Bronchial epithelial cell (primary cell): ENCODE measurements at regions not wholly inside any gene's neighbourhood (a gene's known extent, or its start where the extent isn't known, plus 50 kb on each side); places are given as distances from the start of the nearest gene placed in this dataset.
A peak's percentile ranks its signal among the peaks of the same experiment; 100 is the strongest.

Source experiments
- DNase-seq: peaks from one replicate; pipeline ENCODE4 v3.0.0-alpha.2; 2010; ENCODE audit warnings: low read depth
- FAIRE-seq: peaks from 2 replicates; lab custom pipeline; 2011; peaks lifted over from hg19 to GRCh38; lab: Jason Lieb, UNC
- H3K27me3 ChIP-seq: 2 replicates; pipeline ENCODE4 v1.5.1; 2011; ENCODE audit warnings: low read length; ENCODE audit not compliant: control insufficient read depth, insufficient read depth
- H3K36me3 ChIP-seq: 2 replicates; pipeline ENCODE4 v1.5.1; 2011; ENCODE audit warnings: low read length; ENCODE audit not compliant: control insufficient read depth, insufficient read depth
- H3K4me3 ChIP-seq: 2 replicates; pipeline ENCODE4 v1.5.1; 2011; ENCODE audit warnings: mild to moderate bottlenecking, low read depth, low read length, control low read depth
- TF ChIP-seq, protein P1 (sequence below): IDR thresholded peaks from 2 replicates; pipeline ENCODE4 v1.5.1; 2011; ENCODE audit warnings: mild to moderate bottlenecking, moderate library complexity, low read length, control low read depth, inconsistent platforms; ENCODE audit not compliant: insufficient read depth, severe bottlenecking

DNA sequence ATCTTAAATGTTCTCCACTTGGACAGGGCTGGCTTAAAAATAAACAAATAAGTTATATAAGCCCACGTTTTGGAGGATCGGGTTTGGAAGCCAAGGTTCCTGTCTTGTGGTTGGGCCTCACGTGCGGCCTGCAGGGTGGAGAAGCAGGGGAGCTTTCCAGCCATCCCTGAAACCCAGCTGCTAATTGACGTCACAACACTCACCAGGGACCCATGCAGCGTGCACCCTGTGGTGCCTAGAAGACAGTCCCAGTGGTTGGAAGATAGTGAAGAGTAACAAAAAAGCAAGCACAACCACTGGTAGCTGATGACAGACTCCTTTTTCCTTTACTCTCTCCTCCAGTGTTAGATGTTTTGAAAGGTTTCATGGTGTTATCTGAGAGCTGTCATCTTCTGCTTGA is 142.0 kb upstream of the RBPJ start:
- FAIRE-seq (no peak), DNase-seq (no peak)
- Histone ChIP-seq H3K36me3 (no peaks in the 10 kb centered on the region), H3K4me3 (no peak overlapping the region), H3K27me3 (no peaks in the 10 kb centered on the region)
- TF ChIP-seq, protein P1, sequence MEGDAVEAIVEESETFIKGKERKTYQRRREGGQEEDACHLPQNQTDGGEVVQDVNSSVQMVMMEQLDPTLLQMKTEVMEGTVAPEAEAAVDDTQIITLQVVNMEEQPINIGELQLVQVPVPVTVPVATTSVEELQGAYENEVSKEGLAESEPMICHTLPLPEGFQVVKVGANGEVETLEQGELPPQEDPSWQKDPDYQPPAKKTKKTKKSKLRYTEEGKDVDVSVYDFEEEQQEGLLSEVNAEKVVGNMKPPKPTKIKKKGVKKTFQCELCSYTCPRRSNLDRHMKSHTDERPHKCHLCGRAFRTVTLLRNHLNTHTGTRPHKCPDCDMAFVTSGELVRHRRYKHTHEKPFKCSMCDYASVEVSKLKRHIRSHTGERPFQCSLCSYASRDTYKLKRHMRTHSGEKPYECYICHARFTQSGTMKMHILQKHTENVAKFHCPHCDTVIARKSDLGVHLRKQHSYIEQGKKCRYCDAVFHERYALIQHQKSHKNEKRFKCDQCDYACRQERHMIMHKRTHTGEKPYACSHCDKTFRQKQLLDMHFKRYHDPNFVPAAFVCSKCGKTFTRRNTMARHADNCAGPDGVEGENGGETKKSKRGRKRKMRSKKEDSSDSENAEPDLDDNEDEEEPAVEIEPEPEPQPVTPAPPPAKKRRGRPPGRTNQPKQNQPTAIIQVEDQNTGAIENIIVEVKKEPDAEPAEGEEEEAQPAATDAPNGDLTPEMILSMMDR: no peak

- no peaks in the 10 kb centered on the region for H3K27me3 ChIP-seq
- TF ChIP-seq, protein P1: no peak
- DNase-seq: no peak
- H3K36me3 ChIP-seq: no peaks in the 10 kb centered on the region
- no peak for FAIRE-seq
- no peak overlapping the region for H3K4me3 ChIP-seq
Observed at GRCh38 chr4:26179316-26179760, 141.5 kb upstream of the RBPJ start.

DNA sequence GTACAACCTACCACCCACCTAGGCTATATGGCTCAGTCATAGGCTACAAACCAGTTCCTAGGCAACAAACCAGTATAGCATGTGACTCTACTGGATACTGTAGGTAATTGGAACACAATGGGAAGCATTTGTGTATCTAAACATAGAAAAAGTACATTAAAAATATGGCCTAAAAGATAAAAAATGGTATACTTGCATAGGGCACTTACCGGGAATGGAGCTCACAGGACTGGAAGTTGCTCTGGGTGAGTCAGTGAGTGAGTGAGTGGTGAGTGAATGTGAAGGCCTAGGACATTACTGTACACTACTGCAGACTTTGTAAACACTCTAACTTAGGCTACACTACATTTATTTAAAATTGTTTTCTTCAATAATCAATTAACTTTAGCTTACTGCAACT is 139.2 kb upstream of the RBPJ start:
- TF ChIP-seq, protein P1: no peak
- peak; percentile 59 for DNase-seq
- H3K36me3 ChIP-seq: no peaks in the 10 kb centered on the region
- no peak overlapping the region for H3K4me3 ChIP-seq
- no peak for FAIRE-seq
- no peaks in the 10 kb centered on the region for H3K27me3 ChIP-seq

- H3K27me3 ChIP-seq: no peaks in the 10 kb centered on the region
- no peak overlapping the region for H3K4me3 ChIP-seq
- TF ChIP-seq, protein P1: no peak
- H3K36me3 ChIP-seq: no peaks in the 10 kb centered on the region
- FAIRE-seq: peak; percentile 89
- DNase-seq: peak; percentile 72
Observed at GRCh38 chr4:26183017-26183416, 137.8 kb upstream of the RBPJ start.

DNA sequence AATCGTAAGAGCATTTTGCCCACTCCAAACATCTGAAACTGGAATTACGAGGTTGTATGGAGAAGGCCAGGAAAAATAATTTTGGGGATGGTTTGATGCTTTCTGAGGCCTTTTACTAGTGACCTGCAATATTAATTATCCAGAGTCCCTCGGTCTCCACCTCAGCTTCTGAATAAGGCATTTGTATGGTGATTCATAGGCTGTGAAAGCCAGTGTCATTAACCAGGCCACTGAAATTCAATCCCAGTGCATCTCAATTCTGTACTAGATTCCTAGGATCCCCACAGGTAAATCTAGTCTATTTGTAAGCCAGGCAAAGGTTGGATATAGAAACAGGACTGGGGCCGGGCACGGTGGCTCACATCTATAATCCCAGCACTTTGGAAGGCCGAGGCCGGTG is 135.4 kb upstream of the RBPJ start:
- TF ChIP-seq, protein P1: no peak

GRCh38 chr4:26191353-26191752 is 129.5 kb upstream of the RBPJ start:
- H3K36me3 ChIP-seq: no peaks in the 10 kb centered on the region
- no peak for FAIRE-seq
- TF ChIP-seq, protein P1: no peak

More for the DNA sequence above, 135.4 kb upstream of the RBPJ start:
- H3K27me3 ChIP-seq: no peaks in the 10 kb centered on the region
- no peak for FAIRE-seq
- no peak for DNase-seq
- no peaks in the 10 kb centered on the region for H3K36me3 ChIP-seq
- H3K4me3 ChIP-seq: no peak overlapping the region

More at GRCh38 chr4:26191353-26191752, 129.5 kb upstream of the RBPJ start:
- Histone ChIP-seq H3K27me3 (peaks cover 12% of the 10 kb centered on the region), H3K4me3 (no peak overlapping the region)
- DNase-seq: no peak
